ENCODE measurements at regions not wholly inside any gene's neighbourhood (a gene's known extent, or its start where the extent isn't known, plus 50 kb on each side); places are given as distances from the start of the nearest gene placed in this dataset.

- no peak for DNase-seq (ENCODE audit: low spot score in 2 of 2)
- Histone ChIP-seq H3K4me1 (no peaks in the 10 kb centered on the region), H3K4me3 (no peak overlapping the region), H3K27me3 (no peaks in the 10 kb centered on the region), H3K9me3 (no peaks in the 10 kb centered on the region), H3K27ac (no peak overlapping the region), H3K36me3 (no peaks in the 10 kb centered on the region)
- WGBS = 92% methylated on average over 9 of the region's 9 CpGs
- TF ChIP-seq POLR2AphosphoS5 (IDR thresholded peaks at IDR 0.05) (no peak), POLR2A (IDR thresholded peaks at IDR 0.05) (no peak), EP300 (IDR thresholded peaks at IDR 0.05) (no peak), CTCF (IDR thresholded peaks at IDR 0.05) (no peak)
These were observed 639.5 kb upstream of the ADAMTS5 start for GRCh38 chr21:27606422-27606821.

GRCh38 chr21:27596196-27596595, 629.3 kb upstream of the ADAMTS5 start:
- Histone ChIP-seq H3K36me3 (no peaks in the 10 kb centered on the region), H3K4me1 (peaks cover 6% of the 10 kb centered on the region), H3K4me3 (no peak overlapping the region), H3K27ac (no peak overlapping the region), H3K9me3 (no peaks in the 10 kb centered on the region), H3K27me3 (no peaks in the 10 kb centered on the region)
- DNase-seq (ENCODE audit: low spot score in 2 of 2) = no peak
- TF ChIP-seq CTCF (IDR thresholded peaks at IDR 0.05) = no peak
- TF ChIP-seq POLR2AphosphoS5 (IDR thresholded peaks at IDR 0.05) = no peak
- TF ChIP-seq EP300 (IDR thresholded peaks at IDR 0.05) = no peak
- TF ChIP-seq POLR2A (IDR thresholded peaks at IDR 0.05) = no peak

- TF ChIP-seq CTCF (IDR thresholded peaks at IDR 0.05) = no peak
- TF ChIP-seq EP300 (IDR thresholded peaks at IDR 0.05) = no peak
- no peak for TF ChIP-seq POLR2AphosphoS5 (IDR thresholded peaks at IDR 0.05)
- no peak for TF ChIP-seq POLR2A (IDR thresholded peaks at IDR 0.05)
- Histone ChIP-seq H3K4me3 (no peak overlapping the region), H3K36me3 (no peaks in the 10 kb centered on the region), H3K4me1 (peaks cover 6% of the 10 kb centered on the region), H3K9me3 (no peaks in the 10 kb centered on the region), H3K27me3 (no peaks in the 10 kb centered on the region), H3K27ac (no peak overlapping the region)
- DNase-seq (ENCODE audit: low spot score in 2 of 2) = no peak
- 87% methylated on average over 1 of the region's 1 CpG for WGBS
These were observed 628.8 kb upstream of the ADAMTS5 start for GRCh38 chr21:27595716-27596115.

- no peaks in the 10 kb centered on the region for H3K36me3 ChIP-seq
- no peaks in the 10 kb centered on the region for H3K4me1 ChIP-seq
- no peak for TF ChIP-seq EP300 (IDR thresholded peaks at IDR 0.05)
- TF ChIP-seq CTCF (IDR thresholded peaks at IDR 0.05) = no peak
- no peak for TF ChIP-seq POLR2A (IDR thresholded peaks at IDR 0.05)
- H3K27me3 ChIP-seq = no peaks in the 10 kb centered on the region
- DNase-seq (ENCODE audit: low spot score in 2 of 2) = peak in 1 of 2 donors; percentile 79
- H3K4me3 ChIP-seq = no peak overlapping the region
- 53% methylated on average over 6 of the region's 6 CpGs for WGBS
- peak overlapping the region; percentile 40 for H3K27ac ChIP-seq
- no peaks in the 10 kb centered on the region for H3K9me3 ChIP-seq
These were observed 623.4 kb upstream of the ADAMTS5 start for GRCh38 chr21:27590271-27590670.

GRCh38 chr21:27589781-27590180, 622.9 kb upstream of the ADAMTS5 start:
- H3K27ac ChIP-seq = peak overlapping the region; percentile 40
- 71% methylated on average over 3 of the region's 3 CpGs for WGBS

GRCh38 chr21:27586986-27587385, 620.1 kb upstream of the ADAMTS5 start:
- no peaks in the 10 kb centered on the region for H3K9me3 ChIP-seq
- H3K27ac ChIP-seq = no peak overlapping the region
- H3K36me3 ChIP-seq = no peaks in the 10 kb centered on the region
- DNase-seq (ENCODE audit: low spot score in 2 of 2) = no peak
- no peaks in the 10 kb centered on the region for H3K4me1 ChIP-seq
- 69% methylated on average over 10 of the region's 10 CpGs for WGBS
- TF ChIP-seq CTCF (IDR thresholded peaks at IDR 0.05) (no peak), POLR2AphosphoS5 (IDR thresholded peaks at IDR 0.05) (no peak), EP300 (IDR thresholded peaks at IDR 0.05) (no peak), POLR2A (IDR thresholded peaks at IDR 0.05) (no peak)
- no peaks in the 10 kb centered on the region for H3K27me3 ChIP-seq
- no peak overlapping the region for H3K4me3 ChIP-seq

More at GRCh38 chr21:27589781-27590180, 622.9 kb upstream of the ADAMTS5 start:
- no peaks in the 10 kb centered on the region for H3K9me3 ChIP-seq
- TF ChIP-seq POLR2AphosphoS5 (IDR thresholded peaks at IDR 0.05) = no peak
- H3K36me3 ChIP-seq = no peaks in the 10 kb centered on the region
- H3K27me3 ChIP-seq = no peaks in the 10 kb centered on the region
- H3K4me3 ChIP-seq = no peak overlapping the region
- H3K4me1 ChIP-seq = no peaks in the 10 kb centered on the region
- no peak for DNase-seq (ENCODE audit: low spot score in 2 of 2)

Measured in suprapubic skin (tissue), 4 donors.